ENCODE measurements at regions not wholly inside any gene's neighbourhood (a gene's known extent, or its start where the extent isn't known, plus 50 kb on each side); places are given as distances from the start of the nearest gene placed in this dataset.

- TF ChIP-seq EZH2 (IDR thresholded peaks at IDR 0.05; ENCODE audit: borderline replicate concordance, insufficient read depth, low read depth, low read length, poor library complexity, severe bottlenecking) (no peak), CTCF (IDR thresholded peaks at IDR 0.05) (no peak)
- Histone ChIP-seq H3K9me3 (ENCODE audit: control extremely low read depth in 1 of 3, control insufficient read depth in 2 of 3, insufficient read depth in 1 of 3, low read length in 2 of 3) (peaks cover 0 to 19% (median 0%) of the 10 kb centered on the region in 3 donors), H3K27me3 (replicated peaks in 1 of 4; ENCODE audit: control extremely low read depth in 1 of 4, control insufficient read depth in 3 of 4, insufficient read depth in 4 of 4, low read length in 3 of 4) (peaks cover 0 to 64% (median 46%) of the 10 kb centered on the region in 4 experiments), H4K20me1 (ENCODE audit: control insufficient read depth, insufficient read depth, low read length, poor library complexity, severe bottlenecking) (no peaks in the 10 kb centered on the region), H3K4me3 (ENCODE audit: control extremely low read depth in 1 of 5, extremely low read depth in 1 of 5, insufficient read depth in 1 of 5, low read depth in 2 of 5, low read length in 4 of 5) (no peak overlapping the region), H3K4me2 (replicated peaks; ENCODE audit: low read depth, low read length, poor library complexity, severe bottlenecking) (no peak overlapping the region), H3K36me3 (replicated peaks in 1 of 2; ENCODE audit: control extremely low read depth in 1 of 2, control insufficient read depth in 1 of 2, extremely low read depth in 1 of 2, insufficient read depth in 2 of 2, low read length in 1 of 2) (no peaks in the 10 kb centered on the region), H3K27ac (ENCODE audit: low read length in 2 of 2) (no peak overlapping the region), H3K4me1 (ENCODE audit: control insufficient read depth in 2 of 2, insufficient read depth in 2 of 2, low read length in 2 of 2) (peaks cover 6 to 9% of the 10 kb centered on the region in 2 donors), H3K79me2 (ENCODE audit: control insufficient read depth, insufficient read depth, low read length) (no peaks in the 10 kb centered on the region), H2AFZ (ENCODE audit: insufficient read depth, low read depth, low read length, poor library complexity, severe bottlenecking) (no peak overlapping the region), H3K9ac (ENCODE audit: low read length) (no peak overlapping the region)
- H3K27ac Mint-ChIP-seq, result no peak overlapping the region
- H3K9me3 Mint-ChIP-seq (ENCODE audit: insufficient read depth), result no peaks in the 10 kb centered on the region
- intact Hi-C loops (cut with micrococcal nuclease), result loop anchor here (10.0 kb wide), 1 partner anchor 1242 kb away; no protein-coding TSS in a partner anchor
- WGBS (ENCODE audit: insufficient coverage), result 72% methylated on average over 5 of the region's 5 CpGs
- H3K4me3 Mint-ChIP-seq, result no peak overlapping the region
- DNase-seq (no peak), ATAC-seq (ENCODE audit: low read depth) (no peak)
- peaks cover 76% of the 10 kb centered on the region for H3K27me3 Mint-ChIP-seq
- H3K4me1 Mint-ChIP-seq, result peaks cover 7% of the 10 kb centered on the region
- ChIA-PET POLR2A (no interaction called here), CTCF (no interaction called here)
These were observed 50.4 kb upstream of the CTLA4 start for GRCh38 chr2:203817147-203817546.
